WI38 (cell line): ENCODE measurements at regions not wholly inside any gene's neighbourhood (a gene's known extent, or its start where the extent isn't known, plus 50 kb on each side); places are given as distances from the start of the nearest gene placed in this dataset.
"Not testable (repeated sequence)": the region's sequence is repeated elsewhere in the genome, so short reads cannot be mapped to it uniquely, and the experiment has no call there.

Source experiments
- H3K4me3 ChIP-seq: 2 replicates; pipeline ENCODE4 v1.5.1; 2011; ENCODE audit warnings: low read depth, mild to moderate bottlenecking, control low read depth, low read length
- TF ChIP-seq, protein P1 (sequence below): IDR thresholded peaks from 2 replicates; pipeline ENCODE4 v1.5.1; 2012; ENCODE audit warnings: low read depth, mild to moderate bottlenecking, control low read depth, low read length

DNA sequence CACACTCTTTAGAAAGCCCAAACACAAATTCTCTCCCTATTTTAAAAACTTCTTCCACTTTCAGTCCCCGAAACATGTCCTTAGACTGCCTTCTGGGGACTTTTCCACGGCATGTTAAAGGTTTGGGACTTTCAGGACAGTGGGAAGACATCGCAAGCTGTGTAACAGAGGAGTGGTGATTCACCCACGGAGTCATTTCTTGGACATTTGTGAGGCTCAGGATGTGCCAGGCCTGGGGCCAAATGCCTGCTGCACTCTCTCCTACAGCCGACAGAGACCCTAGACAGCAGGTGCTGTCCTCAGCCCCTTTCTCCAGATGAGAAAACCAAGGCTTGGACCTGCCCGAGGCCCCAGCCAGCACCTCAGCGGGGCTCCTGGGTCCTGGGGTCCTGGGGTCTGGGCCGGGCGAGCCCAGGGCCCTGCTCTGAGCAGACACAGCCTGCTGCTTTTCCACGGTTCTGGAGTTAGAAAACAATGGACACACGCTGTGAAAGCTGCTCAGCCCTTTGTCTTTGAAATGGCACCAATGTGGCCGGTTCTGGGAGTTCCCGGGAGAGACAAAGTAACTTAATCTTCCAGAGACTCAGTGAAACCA, 370.2 kb upstream of the SFSWAP start:
- TF ChIP-seq, protein P1, sequence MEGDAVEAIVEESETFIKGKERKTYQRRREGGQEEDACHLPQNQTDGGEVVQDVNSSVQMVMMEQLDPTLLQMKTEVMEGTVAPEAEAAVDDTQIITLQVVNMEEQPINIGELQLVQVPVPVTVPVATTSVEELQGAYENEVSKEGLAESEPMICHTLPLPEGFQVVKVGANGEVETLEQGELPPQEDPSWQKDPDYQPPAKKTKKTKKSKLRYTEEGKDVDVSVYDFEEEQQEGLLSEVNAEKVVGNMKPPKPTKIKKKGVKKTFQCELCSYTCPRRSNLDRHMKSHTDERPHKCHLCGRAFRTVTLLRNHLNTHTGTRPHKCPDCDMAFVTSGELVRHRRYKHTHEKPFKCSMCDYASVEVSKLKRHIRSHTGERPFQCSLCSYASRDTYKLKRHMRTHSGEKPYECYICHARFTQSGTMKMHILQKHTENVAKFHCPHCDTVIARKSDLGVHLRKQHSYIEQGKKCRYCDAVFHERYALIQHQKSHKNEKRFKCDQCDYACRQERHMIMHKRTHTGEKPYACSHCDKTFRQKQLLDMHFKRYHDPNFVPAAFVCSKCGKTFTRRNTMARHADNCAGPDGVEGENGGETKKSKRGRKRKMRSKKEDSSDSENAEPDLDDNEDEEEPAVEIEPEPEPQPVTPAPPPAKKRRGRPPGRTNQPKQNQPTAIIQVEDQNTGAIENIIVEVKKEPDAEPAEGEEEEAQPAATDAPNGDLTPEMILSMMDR, result no peak
- H3K4me3 ChIP-seq, result no peak overlapping the region

DNA sequence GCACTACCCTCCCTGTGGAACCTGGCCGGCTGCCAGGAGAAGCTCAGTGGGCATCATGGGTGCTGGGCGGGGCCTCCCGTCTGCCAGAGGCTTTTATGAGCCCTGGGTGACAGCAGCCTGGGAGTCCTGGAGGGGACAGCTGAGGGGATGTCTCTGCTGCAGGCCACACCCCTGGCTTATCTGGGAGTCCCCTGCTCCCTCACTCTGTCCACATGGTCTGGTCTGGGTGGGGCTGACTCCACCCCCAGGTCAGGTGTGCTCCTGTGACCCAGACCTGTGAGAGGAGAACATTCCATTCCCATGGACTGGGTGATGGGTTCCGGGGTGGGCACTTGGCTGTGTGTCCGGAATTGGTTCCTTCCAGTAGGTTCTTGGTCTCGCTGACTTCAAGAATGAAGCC, 369.3 kb upstream of the SFSWAP start:
- not testable (repeated sequence) for H3K4me3 ChIP-seq

DNA sequence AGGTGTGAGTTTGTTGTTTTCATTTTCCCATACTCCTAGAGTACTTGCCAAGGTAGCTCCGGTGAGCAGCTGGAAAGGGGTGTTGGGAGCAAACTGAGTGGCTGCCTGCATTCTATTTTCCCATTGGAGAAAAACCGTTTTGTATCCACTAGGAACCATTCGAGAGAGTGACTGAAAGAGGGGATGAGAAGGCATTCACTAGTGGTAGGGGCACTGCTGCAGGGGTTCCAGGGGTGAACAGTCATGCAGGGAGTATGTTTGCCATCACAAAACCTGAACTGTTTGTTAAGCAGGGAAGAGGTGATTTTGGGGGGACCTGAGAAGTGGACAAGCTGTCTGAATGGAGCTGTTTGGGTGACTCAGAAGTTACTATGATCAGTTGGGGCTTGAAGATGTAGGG, 367.5 kb upstream of the SFSWAP start:
- not testable (repeated sequence) for H3K4me3 ChIP-seq

DNA sequence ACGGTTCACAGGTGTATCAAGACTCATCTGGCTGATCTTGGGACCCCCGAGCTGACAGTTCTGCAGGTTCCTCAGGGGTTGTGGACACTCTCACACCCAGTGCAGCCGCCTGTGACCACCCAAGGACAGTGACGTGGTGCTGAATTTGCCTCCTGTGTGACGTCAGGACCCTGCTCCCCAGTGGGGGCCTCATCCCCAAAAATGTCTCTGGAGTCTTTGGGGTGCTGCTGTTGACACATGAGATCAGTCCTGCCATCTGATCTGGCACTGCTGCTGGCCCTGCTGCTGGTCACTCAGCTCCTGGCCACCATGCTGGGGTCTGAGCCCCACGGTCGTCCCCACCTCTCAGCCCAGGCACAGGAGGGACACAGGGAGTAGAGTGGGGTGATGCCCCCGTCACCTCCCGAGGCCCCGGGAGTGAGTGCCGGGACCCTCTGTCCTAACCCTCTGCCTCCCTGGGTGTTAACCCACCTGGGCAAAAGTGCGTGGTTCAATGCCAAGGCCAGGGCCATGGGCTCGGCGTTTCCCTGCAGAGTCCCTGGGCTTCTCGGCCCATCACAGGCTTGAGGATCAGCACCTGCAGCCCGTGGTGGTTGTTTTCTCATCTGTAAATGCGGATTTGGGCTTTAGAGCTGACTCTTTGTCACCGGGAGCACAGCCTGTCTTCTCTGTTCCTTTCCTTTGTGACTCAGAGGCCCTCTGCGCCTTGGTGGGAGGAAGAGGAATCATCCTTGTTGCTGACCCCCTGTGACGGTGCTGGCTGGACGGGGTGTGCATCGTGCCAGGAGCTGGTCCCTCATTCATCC, 366.0 kb upstream of the SFSWAP start:
- H3K4me3 ChIP-seq, result not testable (repeated sequence)

DNA sequence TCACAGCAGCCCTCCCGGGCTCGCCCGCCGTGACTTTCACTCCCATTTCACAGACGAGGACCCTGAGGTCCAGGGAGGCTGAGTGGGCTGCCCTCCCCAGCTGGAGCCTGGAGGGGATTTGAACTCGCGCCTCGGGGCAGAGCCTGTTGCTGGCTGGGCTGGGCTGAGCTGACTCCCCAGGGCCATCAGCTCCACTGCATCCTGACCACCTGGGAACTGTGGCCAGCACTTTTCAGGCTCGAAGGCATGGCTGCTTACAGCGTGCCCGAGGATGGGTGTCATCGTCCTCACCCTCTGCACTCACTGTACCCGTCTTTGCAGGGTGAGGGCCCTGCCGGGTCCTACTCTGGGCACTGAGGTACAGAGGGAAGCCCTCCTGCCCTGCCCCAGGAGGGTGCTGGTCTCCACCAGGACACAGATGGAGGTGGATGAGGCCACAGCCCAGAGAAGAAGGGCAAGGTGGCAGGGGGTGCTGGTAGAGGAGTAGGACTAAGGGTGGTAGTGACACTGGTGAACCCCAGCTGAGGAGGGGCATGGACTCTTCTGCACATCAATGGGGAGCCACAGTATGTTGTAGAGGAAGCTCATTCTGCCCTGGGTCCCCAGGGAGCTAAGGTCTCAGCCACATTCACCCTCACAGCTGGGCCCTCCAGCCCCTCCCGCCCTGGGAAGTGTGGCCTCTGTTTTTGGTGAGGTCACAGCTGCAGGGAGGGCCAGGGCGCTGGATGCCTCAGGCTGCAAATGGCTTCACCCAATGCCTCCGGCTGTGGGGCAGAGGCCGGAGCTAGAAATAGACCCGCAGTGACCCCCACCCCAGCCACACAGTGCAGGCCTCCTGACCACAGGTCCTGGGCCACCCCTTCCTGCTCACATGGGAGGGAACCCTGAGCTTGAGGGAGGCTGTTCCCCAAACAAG, 365.1 kb upstream of the SFSWAP start:
- H3K4me3 ChIP-seq, result no peak overlapping the region

DNA sequence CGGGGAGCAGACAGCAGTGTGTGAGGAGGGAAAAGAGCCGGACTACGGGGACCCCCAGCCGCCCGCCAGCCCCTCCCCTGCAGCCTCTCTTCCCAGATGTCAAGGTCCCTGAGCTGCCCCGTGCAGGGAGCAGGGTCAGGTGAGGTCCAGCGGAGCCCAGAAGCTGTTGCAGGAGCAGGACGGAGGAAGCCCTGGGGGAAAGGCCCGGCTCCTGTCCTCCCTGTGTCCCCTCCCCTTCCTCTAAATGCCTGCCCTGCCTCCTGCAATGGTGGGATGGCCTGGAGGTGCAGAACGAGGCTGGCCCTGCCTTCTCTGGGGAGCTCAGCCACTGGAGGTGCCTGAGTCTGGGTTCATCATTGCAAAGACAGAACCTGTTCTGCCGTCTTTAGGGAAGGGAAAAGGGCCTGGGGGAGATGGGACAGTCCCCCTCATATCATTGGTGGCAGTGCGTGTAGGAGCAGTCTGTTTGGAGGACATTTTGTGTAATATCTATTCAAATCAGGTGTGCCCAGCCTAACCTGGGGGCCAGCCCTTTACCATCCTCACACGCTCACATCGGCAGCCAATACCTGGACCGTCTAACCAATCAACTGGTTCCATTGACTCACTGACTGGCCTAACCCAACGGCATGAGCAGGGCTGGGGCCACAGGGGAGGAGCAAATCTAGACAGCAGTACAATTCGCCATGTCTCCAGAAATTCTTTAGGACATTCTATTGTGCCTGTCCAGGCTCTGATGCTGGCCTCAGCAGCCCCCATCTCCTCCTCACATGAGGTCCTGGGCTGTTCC, 364.1 kb upstream of the SFSWAP start:
- TF ChIP-seq, protein P1, result no peak
- H3K4me3 ChIP-seq, result no peak overlapping the region

More for the DNA sequence above, 365.1 kb upstream of the SFSWAP start:
- TF ChIP-seq, protein P1, result no peak

DNA sequence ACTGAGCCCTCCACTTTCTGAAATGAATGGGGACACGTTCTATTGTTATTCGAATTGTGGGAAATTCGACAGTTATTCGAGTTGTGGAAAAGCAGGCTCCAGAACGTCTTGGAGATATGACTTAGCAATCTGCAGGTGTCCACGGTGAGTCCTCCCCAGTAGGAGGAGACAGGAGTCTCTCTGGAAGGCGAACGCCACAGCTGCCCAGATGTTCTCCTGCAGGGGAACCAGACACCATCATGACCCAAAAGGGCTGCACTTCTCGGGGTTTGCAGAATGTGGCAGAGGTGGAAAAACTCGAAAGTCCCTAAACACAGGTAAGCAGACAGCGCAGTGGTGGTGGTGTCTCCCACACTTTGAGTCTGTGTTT, 363.6 kb upstream of the SFSWAP start:
- TF ChIP-seq, protein P1, result no peak
- H3K4me3 ChIP-seq, result no peak overlapping the region

DNA sequence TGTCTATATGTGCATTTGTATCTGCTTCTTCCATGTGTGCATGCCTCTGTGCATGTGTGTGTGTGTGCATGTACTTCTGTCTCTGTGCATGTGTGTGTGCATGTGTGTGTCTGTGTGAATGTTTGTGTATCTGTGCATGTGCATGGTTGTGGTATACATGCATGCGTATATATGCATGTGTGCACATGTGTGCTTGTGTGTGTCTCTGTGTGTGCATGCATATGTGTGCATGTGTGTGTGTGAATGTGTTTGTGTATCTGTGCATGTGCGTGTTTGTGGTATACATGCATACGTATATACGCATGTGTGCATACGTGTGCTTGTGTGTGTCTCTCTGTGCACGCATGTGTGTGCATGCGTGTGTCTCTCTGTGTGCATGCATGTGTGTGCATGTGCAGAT, 363.2 kb upstream of the SFSWAP start:
- H3K4me3 ChIP-seq, result no peak overlapping the region
- TF ChIP-seq, protein P1, result no peak
